ELF-1 (cell line): ENCODE measurements at regions not wholly inside any gene's neighbourhood (a gene's known extent, or its start where the extent isn't known, plus 50 kb on each side); places are given as distances from the start of the nearest gene placed in this dataset.
A peak's percentile ranks its signal among the peaks of the same experiment; 100 is the strongest.

Source experiments
- DNase-seq: peaks from one replicate; pipeline ENCODE4 v3.0.0-alpha.2; 2016; ENCODE audit warnings: low read depth, low spot score

DNA sequence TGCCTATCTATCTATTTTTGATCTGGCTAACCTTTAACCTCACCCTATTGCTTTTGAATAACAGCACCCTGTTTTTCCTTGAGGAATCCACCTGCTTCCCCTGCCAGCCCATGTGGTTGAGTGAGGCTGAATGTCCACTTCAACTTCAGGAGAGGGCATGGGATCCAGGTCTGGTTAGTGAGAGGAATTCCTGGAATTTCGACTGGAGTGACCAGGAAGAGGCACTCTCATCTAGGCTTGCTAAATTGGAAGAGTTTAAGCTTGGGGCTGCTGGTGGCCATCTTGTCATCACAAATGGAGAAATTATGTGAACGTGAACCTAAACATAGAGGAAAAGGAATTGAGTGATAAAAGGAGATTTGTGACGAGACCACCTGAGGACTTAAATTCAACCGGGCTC is 322.1 kb downstream of the OSTF1 start:
- peak; percentile 2 for DNase-seq

DNA sequence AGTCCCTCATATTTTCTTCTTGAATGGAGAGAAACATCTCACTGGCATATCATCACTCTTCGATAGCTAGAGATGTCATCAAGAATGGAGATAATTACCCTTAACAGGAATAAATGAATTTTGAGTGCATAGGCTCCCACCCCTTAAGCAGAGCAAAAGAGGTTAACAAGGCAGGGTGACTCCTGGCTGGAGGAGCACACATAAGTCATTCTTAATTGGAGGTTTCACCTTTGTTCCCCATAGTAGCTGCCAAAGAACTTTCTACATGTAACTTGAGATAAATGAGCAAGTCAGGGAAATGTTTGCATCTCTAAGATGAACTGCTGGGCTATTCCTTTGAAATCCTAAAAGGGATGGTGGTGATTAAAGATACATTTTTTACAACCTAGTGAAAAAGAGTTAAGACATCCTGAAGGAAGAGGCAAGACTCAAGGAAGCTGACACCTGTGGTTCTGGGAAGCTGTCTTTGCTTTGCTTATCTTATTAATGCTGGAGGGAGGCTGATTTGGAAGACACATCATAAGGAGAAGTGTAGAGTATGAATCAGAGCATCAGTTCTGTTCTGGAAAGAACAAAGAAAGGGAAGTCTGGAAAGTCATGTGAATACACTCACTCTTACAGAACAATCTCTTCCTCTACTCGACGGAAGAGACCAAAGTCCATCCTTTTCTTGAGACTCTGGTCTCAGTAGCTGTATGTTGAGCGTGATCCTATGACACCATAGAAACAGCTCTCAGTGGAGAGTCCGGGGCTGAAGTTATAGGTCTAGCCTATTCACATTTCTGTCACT is 326.3 kb downstream of the OSTF1 start:
- DNase-seq = no peak

DNA sequence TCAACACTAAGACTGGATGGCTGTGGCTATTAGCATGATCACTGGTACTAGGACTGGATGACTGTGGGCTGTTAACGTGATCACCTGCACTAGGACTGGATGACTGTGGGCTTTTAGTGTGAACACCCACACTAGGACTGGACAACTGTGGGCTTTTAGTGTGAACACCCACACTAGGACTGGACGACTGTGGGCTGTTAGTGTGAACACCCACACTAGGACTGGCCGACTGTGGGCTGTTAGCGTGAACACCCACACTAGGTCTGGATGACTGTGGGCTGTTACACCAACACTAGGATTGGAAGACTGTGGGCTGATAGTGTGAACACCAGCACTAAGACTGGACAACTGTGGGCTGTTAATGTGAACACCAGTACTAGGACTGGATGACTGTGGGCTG is 329.2 kb downstream of the OSTF1 start:
- no peak for DNase-seq

DNA sequence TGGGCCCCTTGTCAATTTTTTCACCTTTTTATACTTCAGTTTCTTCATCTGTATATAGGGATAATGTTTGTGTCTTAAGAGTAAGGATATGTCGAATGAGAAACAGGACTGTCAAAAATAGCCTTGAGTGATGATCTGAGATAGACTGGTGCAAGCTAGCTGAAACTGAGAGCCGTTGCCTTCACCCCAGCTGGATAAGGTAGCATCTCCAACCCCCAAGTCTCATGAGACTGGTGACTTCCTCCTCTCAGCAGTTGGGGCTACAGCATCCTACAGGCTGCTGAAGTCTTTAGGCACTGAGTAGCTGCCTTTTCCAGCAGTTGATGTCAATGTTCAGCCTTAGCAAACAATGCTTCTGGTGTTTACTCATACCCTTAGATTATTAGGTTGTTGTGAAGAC is 330.2 kb downstream of the OSTF1 start:
- no peak for DNase-seq

DNA sequence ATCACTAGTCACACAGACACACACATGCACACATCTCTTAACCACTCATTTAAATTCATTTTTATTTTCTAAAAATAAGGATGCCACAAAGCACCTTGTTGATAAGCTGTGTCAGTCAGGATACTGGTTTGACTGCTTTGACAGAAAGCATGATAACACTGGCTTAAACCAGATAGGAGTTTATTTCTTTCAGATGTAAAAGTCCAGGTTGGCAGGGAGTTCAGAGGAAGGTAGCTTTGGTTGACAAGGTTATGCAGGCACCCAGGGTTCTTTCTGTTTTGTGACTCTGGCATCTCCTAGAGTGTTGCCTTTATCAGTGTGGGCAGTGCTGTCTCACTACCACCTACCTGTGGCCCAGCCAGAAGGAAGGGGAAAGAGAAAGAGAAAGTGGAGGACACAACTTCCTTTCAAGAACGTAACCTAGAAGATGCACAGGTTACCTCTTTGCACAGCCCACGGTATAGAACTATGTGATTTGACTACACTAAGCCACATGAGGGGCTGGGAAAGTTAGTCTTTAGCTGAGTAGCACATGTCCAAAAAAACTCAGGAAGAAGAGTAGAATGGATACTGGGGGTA is 334.7 kb downstream of the OSTF1 start:
- DNase-seq = no peak

DNA sequence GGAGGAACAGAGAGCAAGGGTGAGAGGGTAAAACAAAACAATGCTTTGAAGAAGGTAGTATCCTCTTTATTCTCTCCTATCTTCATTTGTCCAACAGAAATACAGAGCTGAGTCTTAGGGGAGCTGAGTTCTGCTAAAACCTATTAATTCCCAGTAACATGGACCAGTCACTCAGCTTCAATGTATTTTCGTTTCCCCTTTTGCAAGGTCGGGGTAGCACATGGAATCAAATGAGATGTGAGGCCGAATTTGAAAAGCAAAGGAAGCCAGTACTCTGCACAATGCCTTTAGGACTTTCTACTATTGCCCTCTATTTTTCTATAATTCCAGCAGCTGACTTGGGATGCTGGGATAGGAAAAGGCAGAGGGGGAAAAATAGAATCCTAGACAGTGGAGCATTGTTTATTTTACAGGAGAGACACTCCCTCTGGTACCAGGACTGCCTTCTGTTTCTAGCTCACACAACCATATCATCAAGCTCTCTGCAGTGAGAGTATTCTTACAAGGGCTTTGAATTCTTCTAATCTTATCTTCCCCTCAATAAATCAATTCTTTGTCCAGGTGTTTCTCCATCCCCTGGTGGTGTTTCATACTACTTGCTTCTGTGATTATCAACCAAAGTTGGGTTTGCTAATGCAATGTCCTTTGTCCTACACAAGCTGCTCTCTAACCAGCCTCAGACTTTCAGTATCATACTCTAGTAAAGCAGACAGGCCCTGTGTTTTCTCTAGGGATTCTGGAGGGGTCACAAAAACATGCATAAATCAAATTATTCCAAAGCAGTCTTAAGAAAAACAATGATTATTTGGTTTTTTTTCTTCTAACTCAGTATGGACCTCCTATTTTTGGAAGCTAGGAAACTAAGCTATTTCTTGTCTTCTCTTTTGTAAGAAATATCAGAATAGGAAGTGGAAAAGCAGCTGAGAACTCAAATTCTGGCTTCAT is 341.5 kb downstream of the OSTF1 start:
- no peak for DNase-seq

DNA sequence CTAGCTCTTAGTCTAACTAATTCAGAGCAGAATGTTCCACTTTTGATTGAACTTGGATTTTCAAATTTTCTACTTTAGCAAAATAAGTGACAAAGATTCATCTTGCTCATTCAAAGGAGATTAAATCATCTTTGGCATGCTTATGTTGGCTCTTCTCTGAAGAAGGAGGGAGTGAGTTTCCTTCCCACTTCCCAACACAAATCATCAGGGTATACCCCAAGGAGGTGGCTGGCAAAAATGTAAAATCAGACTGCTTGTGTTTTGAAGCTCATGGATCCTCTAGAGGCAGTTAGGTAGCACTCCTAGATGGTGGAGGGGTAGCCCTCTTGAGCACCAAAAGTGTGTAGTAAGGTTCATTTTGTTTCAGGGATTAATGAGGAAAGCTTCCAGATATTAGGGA is 343.1 kb downstream of the OSTF1 start:
- no peak for DNase-seq

DNA sequence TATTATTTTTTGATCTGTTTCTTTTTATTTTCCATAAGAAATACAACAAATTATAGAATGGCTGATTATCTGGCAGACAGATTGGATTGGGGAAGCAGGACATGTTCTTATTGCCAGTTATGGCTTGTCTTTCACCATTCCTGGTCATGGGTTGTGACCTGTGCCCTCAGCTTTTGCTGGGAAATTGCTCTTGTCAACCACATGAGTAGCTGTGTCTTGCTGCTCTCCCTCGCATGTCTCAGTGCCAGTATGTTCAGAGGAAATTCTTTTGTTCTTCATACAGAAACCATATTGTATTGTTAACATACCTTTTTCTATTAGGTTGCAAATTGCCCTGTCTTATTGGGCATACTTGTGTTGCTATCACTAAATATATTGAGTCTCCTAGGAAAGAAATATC is 344.1 kb downstream of the OSTF1 start:
- DNase-seq = no peak

DNA sequence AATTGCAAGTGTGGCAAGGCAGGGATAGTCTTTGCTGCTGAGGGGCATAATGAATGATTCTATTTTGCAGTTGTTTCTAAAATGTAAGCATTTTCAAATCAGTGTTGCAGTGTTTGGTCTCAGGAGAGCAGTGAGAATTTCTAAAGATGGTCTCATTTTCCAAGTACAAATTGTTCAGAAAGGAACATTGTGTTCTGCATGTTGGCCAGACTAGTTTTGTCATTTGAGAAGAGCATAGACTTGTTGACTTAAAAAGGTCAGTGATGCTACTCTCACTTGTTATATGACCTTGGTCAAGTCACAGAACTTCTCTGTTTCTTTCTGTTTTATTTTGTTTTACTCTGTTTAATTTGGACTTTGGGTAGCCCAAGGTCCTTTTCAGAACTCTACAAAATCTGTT is 344.6 kb downstream of the OSTF1 start:
- DNase-seq = no peak

DNA sequence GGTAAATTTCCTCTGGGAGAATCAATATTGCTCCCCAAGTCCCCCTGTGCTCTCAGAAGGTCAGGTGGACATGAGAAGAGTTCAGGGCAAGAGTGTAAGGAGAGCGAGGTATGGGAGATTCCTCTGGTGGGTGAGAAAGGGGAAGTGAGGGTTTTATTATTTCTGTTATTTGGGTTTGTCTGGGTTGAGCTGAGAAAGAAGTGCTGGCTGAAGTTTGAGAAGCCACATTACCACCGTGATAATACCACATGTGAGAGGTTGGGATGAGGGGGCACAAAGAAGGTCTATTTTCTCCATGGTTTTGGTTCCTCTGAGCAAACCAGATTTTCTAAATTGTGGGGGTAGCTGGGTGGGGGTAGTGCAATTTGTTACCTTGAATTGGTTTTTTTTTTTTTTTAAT is 350.4 kb downstream of the OSTF1 start:
- DNase-seq = no peak

DNA sequence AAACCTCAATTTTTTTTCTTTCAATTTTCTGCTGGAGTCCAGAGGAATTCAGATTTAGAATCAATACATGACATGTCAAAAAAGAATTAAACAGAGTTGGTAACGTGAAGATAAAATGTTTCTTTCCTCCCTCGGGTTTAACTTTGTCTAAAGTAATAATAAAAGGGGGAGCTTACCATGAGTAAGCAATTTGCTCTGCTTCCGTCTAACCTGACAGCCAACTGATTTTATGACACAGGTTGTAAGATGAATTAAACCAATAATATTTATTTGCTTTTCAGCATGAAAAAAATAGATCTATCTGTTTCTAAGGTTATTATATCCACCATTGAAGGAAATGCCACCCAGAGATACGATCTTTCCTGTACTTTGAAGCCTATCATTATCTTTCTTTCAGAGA is 352.6 kb downstream of the OSTF1 start:
- DNase-seq = no peak

DNA sequence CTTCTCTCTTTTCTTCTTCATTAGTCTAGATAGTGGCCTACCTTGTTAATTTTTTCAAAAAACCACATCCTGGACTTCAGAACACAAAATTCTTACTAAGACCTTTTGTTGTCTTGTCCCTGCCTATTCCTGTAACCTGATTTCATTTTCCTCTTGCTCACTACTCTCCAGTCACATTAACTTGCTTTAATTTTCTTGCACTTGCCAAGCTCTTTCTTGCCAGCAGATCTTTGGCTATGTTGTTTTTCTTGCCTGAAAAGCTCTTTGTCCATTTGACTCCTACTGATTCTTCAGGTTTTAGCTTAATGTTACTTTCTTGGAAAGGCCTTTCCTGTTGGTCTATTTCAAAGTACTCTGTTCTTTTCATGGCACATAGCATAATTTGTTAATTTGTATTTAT is 356.8 kb downstream of the OSTF1 start:
- no peak for DNase-seq

DNA sequence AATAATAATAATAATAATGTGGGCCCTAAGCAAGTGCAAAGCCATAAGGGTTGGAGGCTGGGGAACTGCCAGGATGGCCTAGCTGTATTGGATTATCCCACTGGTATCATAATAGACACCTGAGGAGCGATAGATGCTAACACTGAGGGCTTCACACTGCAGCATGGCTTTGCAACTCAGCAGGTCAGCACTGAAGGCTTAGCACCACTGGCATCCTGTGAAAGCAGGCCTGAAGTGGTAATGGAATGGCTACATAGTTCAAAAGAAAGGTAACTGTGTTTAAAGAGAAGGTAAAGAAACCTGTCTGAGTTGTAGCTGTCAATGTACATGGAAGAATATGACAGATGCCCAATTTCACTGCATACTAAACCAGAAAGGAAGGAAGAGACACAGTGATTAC is 359.0 kb downstream of the OSTF1 start:
- no peak for DNase-seq

DNA sequence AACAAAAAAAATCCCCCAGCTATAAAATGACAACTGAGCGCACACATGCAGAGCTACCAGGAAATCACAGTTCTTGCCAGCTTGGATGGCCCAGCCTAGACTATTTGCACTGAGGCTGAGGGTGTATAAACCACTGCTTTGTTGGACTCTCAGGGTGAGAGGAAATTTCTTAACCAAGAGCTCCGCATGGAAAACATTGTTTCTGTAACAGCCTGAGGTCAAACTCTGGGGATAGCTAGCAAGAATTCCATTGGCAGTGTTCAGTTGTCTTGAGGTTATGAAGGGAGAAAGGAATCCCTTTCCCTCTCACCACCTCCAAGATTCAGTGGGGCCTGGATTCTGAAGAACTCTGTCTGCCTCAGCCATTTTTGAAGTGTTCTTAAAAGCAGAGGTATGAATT is 360.0 kb downstream of the OSTF1 start:
- DNase-seq = peak; percentile 23

DNA sequence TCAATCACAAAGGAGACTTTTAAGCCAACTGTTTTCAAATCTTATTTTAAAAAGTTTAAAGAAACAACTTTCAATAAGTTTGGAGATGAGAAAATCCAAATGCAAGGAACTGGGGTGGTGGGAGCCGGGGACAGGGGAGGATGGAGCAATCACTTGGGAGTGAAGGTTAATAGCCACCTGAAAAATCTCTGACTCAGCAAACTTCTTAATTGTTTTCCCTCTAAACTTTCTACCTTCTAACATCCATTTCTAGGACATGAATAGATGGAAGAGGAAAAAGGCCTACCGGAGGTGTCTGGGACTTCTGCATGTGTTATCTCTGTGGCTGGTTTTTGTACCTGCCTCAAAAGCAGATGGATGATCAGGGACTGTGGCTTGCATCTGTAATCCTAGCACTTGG is 360.6 kb downstream of the OSTF1 start:
- DNase-seq = no peak

DNA sequence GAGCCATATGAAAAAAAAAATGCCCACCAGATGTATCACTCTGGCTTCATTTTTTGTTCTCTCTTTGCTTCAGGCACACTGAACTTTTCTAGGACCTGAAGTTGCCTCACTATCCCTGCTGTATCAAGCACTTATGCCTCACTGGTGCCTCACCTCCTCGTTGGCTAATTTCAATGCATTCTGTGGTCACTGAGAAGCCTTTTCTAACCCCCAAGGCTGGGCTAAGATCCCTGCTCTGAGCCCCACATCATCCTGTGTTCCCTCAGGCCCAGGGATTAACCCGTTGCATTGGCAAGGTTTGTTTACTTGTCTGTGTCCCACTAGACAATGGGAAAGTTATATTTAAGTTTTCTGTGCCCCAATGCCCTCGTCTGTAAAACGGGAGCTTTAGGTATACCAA is 362.7 kb downstream of the OSTF1 start:
- DNase-seq = no peak

DNA sequence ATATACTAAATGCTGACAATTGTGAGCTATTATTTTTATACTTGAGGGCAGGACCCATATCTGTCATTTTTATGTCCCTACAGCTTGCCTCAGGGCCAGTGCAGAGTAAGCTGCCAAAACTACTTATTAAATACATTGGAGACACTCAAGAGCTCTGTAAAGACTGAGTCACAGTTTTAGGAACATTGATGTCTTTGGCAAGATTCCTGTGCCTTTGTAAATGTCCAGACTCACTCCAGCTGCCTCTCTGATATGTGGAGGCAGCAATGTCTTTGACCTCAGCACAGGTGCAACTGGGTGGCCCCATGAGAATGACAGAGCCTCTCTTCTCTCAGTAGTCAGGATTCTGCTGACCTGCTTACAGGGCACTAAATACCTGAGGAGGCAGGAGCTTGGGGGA is 363.2 kb downstream of the OSTF1 start:
- no peak for DNase-seq

DNA sequence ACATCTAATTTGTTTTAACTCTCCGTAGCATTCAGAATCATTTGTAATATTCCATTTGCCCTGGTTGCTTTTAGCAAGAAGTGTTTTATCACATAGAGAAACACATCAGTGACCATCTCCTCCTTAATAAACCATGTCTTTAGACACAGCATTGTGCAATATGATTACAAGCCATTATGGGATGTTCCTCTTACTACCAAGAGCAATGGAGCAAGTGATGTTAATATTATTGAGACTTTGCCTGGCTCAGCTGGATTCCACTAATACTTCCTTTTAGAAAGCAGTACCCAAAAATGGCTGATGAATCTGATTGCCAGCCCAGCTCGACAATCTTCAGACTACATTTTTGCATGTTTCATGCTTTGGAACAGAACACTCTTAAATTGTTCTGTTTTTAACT is 364.2 kb downstream of the OSTF1 start:
- DNase-seq = no peak

DNA sequence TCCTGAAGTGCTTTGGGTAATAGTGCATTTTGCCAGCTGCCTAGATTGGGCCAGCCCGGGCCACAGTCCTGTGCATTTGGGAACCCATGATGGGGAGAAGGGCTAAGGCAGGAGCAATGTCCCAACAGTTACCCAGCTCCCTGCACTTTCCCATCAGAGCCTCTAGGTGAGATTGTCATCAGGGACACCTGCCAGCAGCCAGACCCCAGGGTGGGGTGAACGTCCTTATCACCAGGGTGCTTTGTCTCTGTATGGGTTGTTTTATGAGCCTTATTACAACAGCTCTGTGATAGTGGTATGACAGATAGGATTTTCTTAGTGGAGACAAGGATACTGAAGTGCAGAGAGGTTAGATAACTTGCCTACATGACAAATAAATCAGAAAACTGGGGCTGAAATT is 365.7 kb downstream of the OSTF1 start:
- DNase-seq = no peak

DNA sequence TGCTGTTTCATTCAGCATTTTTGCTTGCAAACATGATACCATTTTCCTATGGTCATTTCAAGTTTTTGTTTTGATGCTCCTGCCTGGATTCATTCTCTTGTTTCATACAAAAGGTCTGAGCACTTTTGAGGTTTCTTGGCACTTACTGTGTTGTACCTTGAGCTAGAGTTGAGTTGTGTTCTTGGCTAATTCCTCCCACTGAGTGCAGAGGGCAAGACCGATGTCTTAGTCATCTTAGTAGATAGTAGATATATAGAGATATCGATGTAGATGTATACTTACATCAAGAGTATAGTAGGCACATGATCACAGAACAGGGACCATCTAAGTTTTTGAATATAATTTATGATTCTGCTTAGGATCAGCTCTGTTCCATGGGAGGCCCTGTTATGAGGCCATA is 366.6 kb downstream of the OSTF1 start:
- no peak for DNase-seq

DNA sequence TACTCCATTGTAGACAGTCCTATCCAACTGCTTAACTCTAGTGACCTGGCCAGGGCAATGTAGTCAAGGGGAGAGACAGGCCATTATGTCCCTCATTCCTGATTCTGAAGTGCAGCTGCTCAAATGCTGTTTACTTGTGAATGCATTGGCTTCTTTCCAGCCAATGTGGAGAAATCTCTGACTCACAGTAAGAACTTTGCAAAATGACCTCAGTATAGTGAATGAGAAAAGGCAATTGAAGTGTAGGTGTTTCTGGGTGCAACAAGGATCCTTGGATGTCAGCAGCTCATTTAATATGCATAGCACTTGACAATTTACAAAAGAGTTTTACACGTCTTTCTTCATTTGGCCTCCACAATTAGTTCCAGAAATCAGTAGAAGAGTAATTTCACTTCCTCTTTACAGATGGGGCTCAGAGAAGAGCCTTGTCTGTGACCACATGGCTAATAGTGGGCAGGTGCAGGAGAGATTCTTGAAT is 367.2 kb downstream of the OSTF1 start:
- DNase-seq = no peak

DNA sequence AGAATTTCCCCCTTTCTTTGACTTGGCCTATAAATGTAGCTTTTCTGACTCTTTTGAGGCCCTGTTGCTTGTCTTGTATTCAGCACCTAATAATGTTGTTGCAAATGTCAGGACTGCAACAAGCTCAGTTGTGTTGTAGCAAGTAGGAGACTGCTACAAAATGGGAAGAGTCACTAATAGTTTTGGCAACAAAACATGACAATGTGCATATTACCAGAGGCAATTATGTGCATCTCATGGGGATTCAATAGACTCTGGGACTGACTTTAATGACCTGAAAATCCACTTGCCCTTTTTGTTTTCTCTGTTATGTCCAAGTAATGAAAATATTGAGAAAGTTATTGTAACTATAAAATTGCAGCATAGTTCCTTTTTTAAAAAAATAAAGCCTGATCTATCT is 368.4 kb downstream of the OSTF1 start:
- DNase-seq = no peak
